ENCODE measurements at regions not wholly inside any gene's neighbourhood (a gene's known extent, or its start where the extent isn't known, plus 50 kb on each side); places are given as distances from the start of the nearest gene placed in this dataset.

DNA sequence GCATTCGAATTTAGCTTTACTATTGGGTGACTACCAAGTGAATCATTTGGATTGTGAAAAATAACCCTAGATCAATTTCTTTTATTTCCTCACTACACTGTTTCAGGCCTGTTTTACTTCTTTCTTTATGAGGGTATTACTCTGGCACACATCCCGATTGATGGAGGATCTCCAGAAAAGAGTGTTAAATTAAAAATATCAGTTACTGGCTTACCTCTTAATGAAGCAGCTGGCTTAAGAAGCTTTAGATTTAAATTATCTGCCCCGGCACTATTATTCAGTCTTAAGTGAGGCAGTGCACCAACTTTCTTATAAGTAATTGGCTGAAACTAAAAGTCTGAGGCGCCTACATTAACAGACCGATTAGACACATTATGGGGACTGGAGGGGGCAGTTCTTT lies 1097.4 kb downstream of the TTLL7 start:
- TF ChIP-seq CTCF (IDR thresholded peaks at IDR 0.05) = no peak
- Mint-ChIP-seq H3K27ac (ENCODE audit: unreplicated experiment) (no peak overlapping the region), H3K4me3 (ENCODE audit: unreplicated experiment) (no peak overlapping the region), H3K36me3 (ENCODE audit: unreplicated experiment) (no peaks in the 10 kb centered on the region), H3K27me3 (ENCODE audit: unreplicated experiment) (no peaks in the 10 kb centered on the region), H3K4me1 (ENCODE audit: unreplicated experiment) (no peaks in the 10 kb centered on the region), H3K9me3 (ENCODE audit: unreplicated experiment) (no peaks in the 10 kb centered on the region)
- DNase-seq (ENCODE audit: extremely low spot score, unreplicated experiment) = no peak

DNA sequence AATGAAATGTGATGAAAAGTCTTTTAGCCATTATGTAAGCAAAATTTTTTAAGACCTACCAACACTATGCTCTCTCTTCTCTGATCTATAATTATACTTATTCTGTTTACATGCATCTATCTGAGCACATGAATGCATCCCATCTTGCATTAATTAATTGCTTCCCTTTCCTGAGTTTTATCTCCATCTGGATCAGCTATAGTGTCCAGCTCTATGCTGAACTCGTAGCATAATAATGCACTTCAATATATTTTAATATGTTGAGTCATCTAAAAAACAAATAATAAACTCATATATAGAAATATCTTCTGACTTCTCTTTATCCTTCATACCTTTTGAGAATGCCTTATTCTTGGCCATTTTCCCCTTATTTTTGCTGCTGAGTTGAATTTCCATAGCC lies 1097.8 kb downstream of the TTLL7 start:
- no peak for DNase-seq (ENCODE audit: extremely low spot score, unreplicated experiment)
- Mint-ChIP-seq H3K36me3 (ENCODE audit: unreplicated experiment) (no peaks in the 10 kb centered on the region), H3K4me3 (ENCODE audit: unreplicated experiment) (no peak overlapping the region), H3K9me3 (ENCODE audit: unreplicated experiment) (no peaks in the 10 kb centered on the region), H3K27me3 (ENCODE audit: unreplicated experiment) (no peaks in the 10 kb centered on the region), H3K4me1 (ENCODE audit: unreplicated experiment) (no peaks in the 10 kb centered on the region), H3K27ac (ENCODE audit: unreplicated experiment) (no peak overlapping the region)
- TF ChIP-seq CTCF (IDR thresholded peaks at IDR 0.05) = no peak

DNA sequence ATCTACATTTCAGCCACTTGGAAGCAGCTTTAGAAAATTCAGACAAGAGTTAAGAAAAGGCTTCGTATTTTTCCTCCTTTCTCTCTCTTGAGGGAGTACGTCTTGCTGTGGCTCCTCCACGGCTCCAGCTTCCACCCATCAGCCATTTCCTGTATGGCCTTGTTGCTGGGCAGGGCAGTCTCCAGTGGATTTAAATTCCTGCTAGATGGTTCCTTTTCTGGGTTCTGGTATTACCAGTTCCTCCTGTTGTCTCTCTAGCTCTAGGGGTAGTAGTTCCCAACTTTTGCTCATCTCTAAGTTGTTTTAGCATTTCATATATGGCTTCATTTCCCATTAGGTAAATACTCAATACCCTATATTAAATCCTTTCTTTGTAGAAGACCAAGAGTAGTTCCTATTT lies 1098.3 kb downstream of the ADGRL2 start:
- H3K27ac Mint-ChIP-seq (ENCODE audit: unreplicated experiment) = no peak overlapping the region
- no peaks in the 10 kb centered on the region for H3K27me3 Mint-ChIP-seq (ENCODE audit: unreplicated experiment)
- no peaks in the 10 kb centered on the region for H3K4me1 Mint-ChIP-seq (ENCODE audit: unreplicated experiment)
- no peak for DNase-seq (ENCODE audit: extremely low spot score, unreplicated experiment)
- H3K4me3 Mint-ChIP-seq (ENCODE audit: unreplicated experiment) = no peak overlapping the region
- no peaks in the 10 kb centered on the region for H3K9me3 Mint-ChIP-seq (ENCODE audit: unreplicated experiment)
- no peaks in the 10 kb centered on the region for H3K36me3 Mint-ChIP-seq (ENCODE audit: unreplicated experiment)
- TF ChIP-seq CTCF (IDR thresholded peaks at IDR 0.05) = no peak

DNA sequence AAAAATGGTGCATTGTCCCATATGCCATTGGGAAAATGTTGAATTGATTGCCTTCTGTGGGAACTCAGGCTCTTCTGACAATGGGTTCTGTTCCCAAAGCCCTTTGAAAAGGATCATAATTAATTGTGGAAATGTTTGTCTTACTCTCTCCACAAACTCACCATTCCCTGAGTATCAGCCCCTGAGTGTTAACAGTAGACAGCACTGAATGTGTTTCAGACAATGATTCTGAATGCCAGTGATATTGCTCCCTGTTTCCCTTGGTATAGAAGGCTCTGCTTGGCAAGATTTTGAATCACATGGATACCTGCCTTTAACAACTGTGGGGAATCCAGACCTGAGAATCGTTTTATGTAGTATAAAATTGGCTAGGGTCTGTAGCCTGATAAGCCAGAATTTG lies 1096.8 kb downstream of the ADGRL2 start:
- Mint-ChIP-seq H3K36me3 (ENCODE audit: unreplicated experiment) (no peaks in the 10 kb centered on the region), H3K4me3 (ENCODE audit: unreplicated experiment) (no peak overlapping the region), H3K4me1 (ENCODE audit: unreplicated experiment) (no peaks in the 10 kb centered on the region), H3K9me3 (ENCODE audit: unreplicated experiment) (no peaks in the 10 kb centered on the region), H3K27ac (ENCODE audit: unreplicated experiment) (no peak overlapping the region), H3K27me3 (ENCODE audit: unreplicated experiment) (no peaks in the 10 kb centered on the region)
- no peak for DNase-seq (ENCODE audit: extremely low spot score, unreplicated experiment)
- TF ChIP-seq CTCF (IDR thresholded peaks at IDR 0.05) = no peak

DNA sequence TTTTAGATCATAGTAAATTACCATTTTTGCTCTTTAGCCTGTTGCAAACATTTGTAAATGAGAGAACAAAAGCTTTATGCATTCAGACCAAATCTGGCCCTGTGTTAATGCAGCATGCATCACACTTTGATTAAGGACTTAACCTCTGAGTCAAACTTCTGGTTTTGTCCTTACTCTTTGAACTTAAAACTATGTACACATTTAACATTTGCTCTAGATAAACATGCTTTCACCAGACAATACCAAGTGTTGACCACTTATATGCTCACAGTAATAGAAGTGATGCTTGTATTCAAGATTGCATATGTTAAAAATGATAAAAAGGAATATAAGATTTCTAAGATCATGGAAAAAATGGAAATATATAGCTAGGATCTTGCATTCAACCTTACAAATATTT lies 1095.3 kb downstream of the ADGRL2 start:
- no peak for TF ChIP-seq CTCF (IDR thresholded peaks at IDR 0.05)
- DNase-seq (ENCODE audit: extremely low spot score, unreplicated experiment) = no peak
- Mint-ChIP-seq H3K36me3 (ENCODE audit: unreplicated experiment) (no peaks in the 10 kb centered on the region), H3K4me3 (ENCODE audit: unreplicated experiment) (no peak overlapping the region), H3K4me1 (ENCODE audit: unreplicated experiment) (no peaks in the 10 kb centered on the region), H3K27ac (ENCODE audit: unreplicated experiment) (no peak overlapping the region), H3K9me3 (ENCODE audit: unreplicated experiment) (no peaks in the 10 kb centered on the region), H3K27me3 (ENCODE audit: unreplicated experiment) (no peaks in the 10 kb centered on the region)

Measured in osteocyte (in vitro differentiated cells).